ENCODE measurements at regions not wholly inside any gene's neighbourhood (a gene's known extent, or its start where the extent isn't known, plus 50 kb on each side); places are given as distances from the start of the nearest gene placed in this dataset.

DNA sequence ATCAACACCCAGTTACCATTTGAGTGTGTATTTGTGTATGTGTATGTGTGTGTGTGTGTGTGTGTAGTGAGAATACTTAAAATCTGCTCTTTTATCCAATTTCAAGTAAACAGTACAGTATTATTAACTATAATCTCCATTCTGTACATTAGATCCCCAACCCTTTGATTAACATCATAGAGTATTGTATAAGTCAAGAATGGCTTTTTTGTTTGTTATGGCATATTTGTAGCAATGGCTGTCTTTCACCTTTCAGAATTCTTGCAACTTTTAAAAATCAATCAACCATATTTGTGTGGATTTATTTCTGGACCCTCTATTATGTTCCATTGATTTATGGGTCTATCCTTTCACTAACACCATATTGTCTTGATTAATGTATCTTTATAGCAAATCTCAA lies 779.3 kb upstream of the MIR17HG start:
- no peaks in the 10 kb centered on the region for H3K9me3 ChIP-seq
- no peaks in the 10 kb centered on the region for H3K4me1 ChIP-seq
- no peak overlapping the region for H3K27ac ChIP-seq
- ChIA-PET POLR2A (no interaction called here), CTCF (no interaction called here)
- ATAC-seq = no peak
- FAIRE-seq = no peak
- H3K4me3 ChIP-seq = no peak overlapping the region
- DNase-seq (ENCODE audit: low read depth in 1 of 2, low spot score in 1 of 2) = no peak
- TF ChIP-seq FOSB (CRISPR knock-in tag; IDR thresholded peaks at IDR 0.05) (no peak), CBX8 (IDR thresholded peaks at IDR 0.05) (no peak), BHLHE40 (IDR thresholded peaks at IDR 0.05; ENCODE audit: low read depth, low read length) (no peak), MYC (IDR thresholded peaks at IDR 0.05; ENCODE audit: borderline replicate concordance, low read length) (no peak), ZNF302 (CRISPR knock-in tag; IDR thresholded peaks at IDR 0.05) (no peak), NPAS2 (CRISPR knock-in tag; IDR thresholded peaks at IDR 0.05; ENCODE audit: borderline replicate concordance) (no peak), TP53 (CRISPR knock-in tag; IDR thresholded peaks at IDR 0.05) (no peak), CHD2 (IDR thresholded peaks at IDR 0.05; ENCODE audit: low read length, partially characterized antibody) (no peak), E2F6 (IDR thresholded peaks at IDR 0.05; ENCODE audit: borderline replicate concordance, low read depth) (no peak), SREBF2 (IDR thresholded peaks at IDR 0.05) (no peak), ZFP36 (IDR thresholded peaks at IDR 0.05; ENCODE audit: borderline replicate concordance, partially characterized antibody) (no peak)
- H3K4me2 ChIP-seq = no peak overlapping the region

DNA sequence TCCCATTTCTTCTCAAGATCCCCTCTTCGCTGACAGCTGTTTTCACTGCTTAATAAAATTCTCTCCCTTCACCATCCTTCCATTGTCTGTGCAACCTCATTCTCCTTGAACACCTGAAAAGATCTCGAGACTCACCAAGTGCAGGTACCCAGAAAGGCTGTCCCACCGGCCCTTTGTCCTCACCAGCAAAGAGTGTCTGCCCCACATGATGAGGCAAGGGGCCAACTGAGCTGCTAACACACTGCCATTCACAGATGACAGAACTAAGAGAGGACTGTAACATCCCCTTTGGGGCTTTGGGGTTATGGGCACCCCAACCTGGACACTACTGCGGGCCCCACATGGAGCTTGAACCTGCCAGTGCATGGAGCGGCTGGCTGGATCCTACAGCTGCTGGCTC lies 771.4 kb upstream of the MIR17HG start:
- ChIA-PET POLR2A (no interaction called here), CTCF (interaction anchor here (0.6 kb wide), 1 partner anchor 132 kb away, joined by 3 read pairs; no protein-coding TSS in a partner anchor)
- Histone ChIP-seq H3K27ac (no peak overlapping the region), H3K4me3 (no peak overlapping the region), H3K9me3 (no peaks in the 10 kb centered on the region), H3K4me1 (no peaks in the 10 kb centered on the region), H3K4me2 (no peak overlapping the region)
- ATAC-seq (no peak), FAIRE-seq (no peak), DNase-seq (ENCODE audit: low read depth in 1 of 2, low spot score in 1 of 2) (no peak)
- 57% methylated on average over 5 of the region's 5 CpGs for WGBS (ENCODE audit: missing lambda C conversion rate)
- no peak for TF ChIP-seq MAZ (IDR thresholded peaks at IDR 0.05; ENCODE audit: borderline replicate concordance, low read depth, low read length)
- TF ChIP-seq RCOR1 (IDR thresholded peaks at IDR 0.05; ENCODE audit: low read depth, low read length) = no peak
- no peak for TF ChIP-seq ESRRA (IDR thresholded peaks at IDR 0.05; ENCODE audit: borderline replicate concordance, low read length)
- no peak for TF ChIP-seq CHD4 (IDR thresholded peaks at IDR 0.05; ENCODE audit: borderline replicate concordance)
- no peak for TF ChIP-seq BHLHE40 (IDR thresholded peaks at IDR 0.05; ENCODE audit: low read depth, low read length)
- no peak for TF ChIP-seq REST (IDR thresholded peaks at IDR 0.05)
- TF ChIP-seq, protein P1, sequence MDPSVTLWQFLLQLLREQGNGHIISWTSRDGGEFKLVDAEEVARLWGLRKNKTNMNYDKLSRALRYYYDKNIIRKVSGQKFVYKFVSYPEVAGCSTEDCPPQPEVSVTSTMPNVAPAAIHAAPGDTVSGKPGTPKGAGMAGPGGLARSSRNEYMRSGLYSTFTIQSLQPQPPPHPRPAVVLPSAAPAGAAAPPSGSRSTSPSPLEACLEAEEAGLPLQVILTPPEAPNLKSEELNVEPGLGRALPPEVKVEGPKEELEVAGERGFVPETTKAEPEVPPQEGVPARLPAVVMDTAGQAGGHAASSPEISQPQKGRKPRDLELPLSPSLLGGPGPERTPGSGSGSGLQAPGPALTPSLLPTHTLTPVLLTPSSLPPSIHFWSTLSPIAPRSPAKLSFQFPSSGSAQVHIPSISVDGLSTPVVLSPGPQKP (IDR thresholded peaks at IDR 0.05; ENCODE audit: low read depth, low read length) = no peak
- TF ChIP-seq, protein P2, sequence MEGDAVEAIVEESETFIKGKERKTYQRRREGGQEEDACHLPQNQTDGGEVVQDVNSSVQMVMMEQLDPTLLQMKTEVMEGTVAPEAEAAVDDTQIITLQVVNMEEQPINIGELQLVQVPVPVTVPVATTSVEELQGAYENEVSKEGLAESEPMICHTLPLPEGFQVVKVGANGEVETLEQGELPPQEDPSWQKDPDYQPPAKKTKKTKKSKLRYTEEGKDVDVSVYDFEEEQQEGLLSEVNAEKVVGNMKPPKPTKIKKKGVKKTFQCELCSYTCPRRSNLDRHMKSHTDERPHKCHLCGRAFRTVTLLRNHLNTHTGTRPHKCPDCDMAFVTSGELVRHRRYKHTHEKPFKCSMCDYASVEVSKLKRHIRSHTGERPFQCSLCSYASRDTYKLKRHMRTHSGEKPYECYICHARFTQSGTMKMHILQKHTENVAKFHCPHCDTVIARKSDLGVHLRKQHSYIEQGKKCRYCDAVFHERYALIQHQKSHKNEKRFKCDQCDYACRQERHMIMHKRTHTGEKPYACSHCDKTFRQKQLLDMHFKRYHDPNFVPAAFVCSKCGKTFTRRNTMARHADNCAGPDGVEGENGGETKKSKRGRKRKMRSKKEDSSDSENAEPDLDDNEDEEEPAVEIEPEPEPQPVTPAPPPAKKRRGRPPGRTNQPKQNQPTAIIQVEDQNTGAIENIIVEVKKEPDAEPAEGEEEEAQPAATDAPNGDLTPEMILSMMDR (IDR thresholded peaks at IDR 0.05) = no peak
- TF ChIP-seq GATA3 (IDR thresholded peaks at IDR 0.05; ENCODE audit: borderline replicate concordance) = no peak
- no peak for TF ChIP-seq CBX2 (IDR thresholded peaks at IDR 0.05; ENCODE audit: borderline replicate concordance, low read depth)
- no peak for TF ChIP-seq NPAS2 (CRISPR knock-in tag; IDR thresholded peaks at IDR 0.05; ENCODE audit: borderline replicate concordance)
- TF ChIP-seq HOXB5 (CRISPR knock-in tag; IDR thresholded peaks at IDR 0.05) = no peak
- no peak for TF ChIP-seq ZFP36 (IDR thresholded peaks at IDR 0.05; ENCODE audit: borderline replicate concordance, partially characterized antibody)
- no peak for TF ChIP-seq POLR2AphosphoS2 (conservative IDR thresholded peaks at IDR 0.05; ENCODE audit: low read length)
- TF ChIP-seq RNF2 (IDR thresholded peaks at IDR 0.05; ENCODE audit: borderline replicate concordance, low read depth) = no peak
- no peak for TF ChIP-seq JUN (IDR thresholded peaks at IDR 0.05)
- no peak for TF ChIP-seq RAD21 (conservative IDR thresholded peaks at IDR 0.05 in 1 of 2, IDR thresholded peaks at IDR 0.05 in 1 of 2)
- no peak for TF ChIP-seq NR3C1 (IDR thresholded peaks at IDR 0.05)
- no peak for TF ChIP-seq TFCP2L1 (CRISPR knock-in tag; IDR thresholded peaks at IDR 0.05)
